Cardiac muscle cell (in vitro differentiated cells and primary cell): ENCODE measurements at regions not wholly inside any gene's neighbourhood (a gene's known extent, or its start where the extent isn't known, plus 50 kb on each side); places are given as distances from the start of the nearest gene placed in this dataset.

Experiments used
- DNase-seq, 2 donors: peaks; one replicate each; pipeline versions ENCODE4 v3.0.0 to v3.0.0-alpha.2; 2010 to 2017; ENCODE audit warnings: low read depth in 1 of 2, low spot score in 1 of 2
- H3K27ac ChIP-seq: fragments of 200-600 bp; sonication (generic); 2 replicates; pipeline ENCODE4 v1.5.1; 2016
- H3K27me3 ChIP-seq: fragments of 200-600 bp; sonication (generic); 2 replicates; pipeline ENCODE4 v1.6.0; 2016; ENCODE audit warnings: control low read depth
- H3K36me3 ChIP-seq: fragments of 200-600 bp; sonication (generic); 2 replicates; pipeline ENCODE4 v1.5.1; 2016; ENCODE audit warnings: control low read depth
- H3K4me1 ChIP-seq: fragments of 200-600 bp; sonication (generic); 2 replicates; pipeline ENCODE4 v1.8.1; 2017; ENCODE audit warnings: low read depth, mild to moderate bottlenecking, mixed run types
- H3K4me3 ChIP-seq: fragments of 200-600 bp; sonication (generic); 2 replicates; pipeline ENCODE4 v1.5.1; 2016; ENCODE audit warnings: mild to moderate bottlenecking
- H3K9me3 ChIP-seq: fragments of 200-600 bp; sonication (generic); 2 replicates; pipeline ENCODE4 v1.5.1; 2017; ENCODE audit warnings: low read depth, mild to moderate bottlenecking, control low read depth
- CTCF ChIP-seq: IDR thresholded peaks from 2 replicates; pipeline ENCODE4 v1.5.1; 2012; ENCODE audit warnings: low read depth, mild to moderate bottlenecking, low read length

- no peak for DNase-seq
- no peak for TF ChIP-seq CTCF
- H3K4me3 ChIP-seq: no peak overlapping the region
These were observed 437.9 kb downstream of the CSNK1G3 start for GRCh38 chr5:123949807-123950340.

GRCh38 chr5:123949043-123949804 is 437.2 kb downstream of the CSNK1G3 start:
- H3K27ac ChIP-seq: no peak overlapping the region
- H3K27me3 ChIP-seq: no peaks in the 10 kb centered on the region
- TF ChIP-seq CTCF: no peak
- H3K4me3 ChIP-seq: no peak overlapping the region
- no peak for DNase-seq
- peaks cover 4% of the 10 kb centered on the region for H3K4me1 ChIP-seq
- H3K9me3 ChIP-seq: no peaks in the 10 kb centered on the region
- H3K36me3 ChIP-seq: no peaks in the 10 kb centered on the region

More at GRCh38 chr5:123949807-123950340, 437.9 kb downstream of the CSNK1G3 start:
- no peaks in the 10 kb centered on the region for H3K9me3 ChIP-seq
- H3K4me1 ChIP-seq: peaks cover 4% of the 10 kb centered on the region
- H3K27me3 ChIP-seq: no peaks in the 10 kb centered on the region
- no peaks in the 10 kb centered on the region for H3K36me3 ChIP-seq
- no peak overlapping the region for H3K27ac ChIP-seq

GRCh38 chr5:123947797-123948196 is 435.8 kb downstream of the CSNK1G3 start:
- no peak for TF ChIP-seq CTCF
- Histone ChIP-seq H3K9me3 (no peaks in the 10 kb centered on the region), H3K4me3 (no peak overlapping the region), H3K27ac (no peak overlapping the region), H3K36me3 (no peaks in the 10 kb centered on the region), H3K4me1 (peaks cover 4% of the 10 kb centered on the region), H3K27me3 (no peaks in the 10 kb centered on the region)
- no peak for DNase-seq

- H3K9me3 ChIP-seq: no peaks in the 10 kb centered on the region
- no peaks in the 10 kb centered on the region for H3K36me3 ChIP-seq
- H3K27ac ChIP-seq: no peak overlapping the region
- no peak for DNase-seq
- H3K4me1 ChIP-seq: peaks cover 4% of the 10 kb centered on the region
- no peak overlapping the region for H3K4me3 ChIP-seq
- no peaks in the 10 kb centered on the region for H3K27me3 ChIP-seq
- TF ChIP-seq CTCF: no peak
These were observed 433.6 kb downstream of the CSNK1G3 start for GRCh38 chr5:123945548-123945947.

GRCh38 chr5:123943151-123943550 is 431.2 kb downstream of the CSNK1G3 start:
- no peaks in the 10 kb centered on the region for H3K36me3 ChIP-seq
- TF ChIP-seq CTCF: no peak
- no peaks in the 10 kb centered on the region for H3K27me3 ChIP-seq
- H3K4me3 ChIP-seq: no peak overlapping the region
- DNase-seq: no peak
- H3K9me3 ChIP-seq: peaks cover 4% of the 10 kb centered on the region
- no peak overlapping the region for H3K27ac ChIP-seq
- H3K4me1 ChIP-seq: peaks cover 4% of the 10 kb centered on the region
